Osteocyte (in vitro differentiated cells): ENCODE measurements at regions not wholly inside any gene's neighbourhood (a gene's known extent, or its start where the extent isn't known, plus 50 kb on each side); places are given as distances from the start of the nearest gene placed in this dataset.

Experiments
- DNase-seq: peaks from one replicate; pipeline ENCODE4 v3.0.0; 2021; ENCODE audit warnings: mixed read lengths; ENCODE audit not compliant: unreplicated experiment; ENCODE audit errors: extremely low spot score
- H3K27ac Mint-ChIP-seq: one replicate; pipeline ENCODE4 v1.8.0; 2021; ENCODE audit warnings: mild to moderate bottlenecking, mixed read lengths; ENCODE audit not compliant: unreplicated experiment
- H3K27me3 Mint-ChIP-seq: one replicate; pipeline ENCODE4 v1.8.0; 2021; ENCODE audit warnings: mixed read lengths; ENCODE audit not compliant: unreplicated experiment
- H3K36me3 Mint-ChIP-seq: one replicate; pipeline ENCODE4 v1.8.0; 2021; ENCODE audit warnings: mixed read lengths; ENCODE audit not compliant: unreplicated experiment
- H3K4me1 Mint-ChIP-seq: one replicate; pipeline ENCODE4 v1.8.0; 2021; ENCODE audit warnings: mixed read lengths; ENCODE audit not compliant: unreplicated experiment
- H3K4me3 Mint-ChIP-seq: one replicate; pipeline ENCODE4 v1.8.0; 2021; ENCODE audit warnings: mild to moderate bottlenecking, moderate library complexity, mixed read lengths; ENCODE audit not compliant: unreplicated experiment
- H3K9me3 Mint-ChIP-seq: one replicate; pipeline ENCODE4 v1.8.0; 2021; ENCODE audit warnings: mixed read lengths; ENCODE audit not compliant: unreplicated experiment
- TF ChIP-seq, protein P1 (sequence below): fragments of 200-600 bp; sonication (generic); IDR thresholded peaks from 2 replicates; pipeline ENCODE4 v1.5.0; 2021; ENCODE audit warnings: antibody characterized with exemption, mild to moderate bottlenecking, moderate library complexity

DNA sequence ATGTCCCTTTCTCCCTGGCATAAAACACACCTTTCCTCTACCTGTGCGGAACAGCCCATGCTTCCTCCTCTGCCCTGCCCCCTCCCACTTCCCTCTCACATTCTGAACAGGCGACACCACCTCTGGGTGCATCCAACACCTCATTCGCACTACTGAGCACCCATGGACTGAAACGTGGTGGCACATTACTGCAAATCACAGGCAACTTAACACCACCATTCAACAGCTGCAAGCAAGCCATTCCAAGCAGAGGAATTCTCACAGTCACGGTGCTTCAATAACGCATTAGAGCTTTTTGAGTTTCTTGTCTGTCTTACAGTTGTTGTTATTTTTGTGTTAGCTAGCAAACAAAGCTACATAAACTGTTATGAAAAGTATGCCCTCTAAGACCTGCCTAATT lies 298.2 kb upstream of the TAS2R1 start:
- no peaks in the 10 kb centered on the region for H3K27me3 Mint-ChIP-seq
- peaks cover 21% of the 10 kb centered on the region for H3K4me1 Mint-ChIP-seq
- H3K4me3 Mint-ChIP-seq, result no peak overlapping the region
- no peak for DNase-seq
- H3K9me3 Mint-ChIP-seq, result peaks cover 3% of the 10 kb centered on the region
- TF ChIP-seq, protein P1, sequence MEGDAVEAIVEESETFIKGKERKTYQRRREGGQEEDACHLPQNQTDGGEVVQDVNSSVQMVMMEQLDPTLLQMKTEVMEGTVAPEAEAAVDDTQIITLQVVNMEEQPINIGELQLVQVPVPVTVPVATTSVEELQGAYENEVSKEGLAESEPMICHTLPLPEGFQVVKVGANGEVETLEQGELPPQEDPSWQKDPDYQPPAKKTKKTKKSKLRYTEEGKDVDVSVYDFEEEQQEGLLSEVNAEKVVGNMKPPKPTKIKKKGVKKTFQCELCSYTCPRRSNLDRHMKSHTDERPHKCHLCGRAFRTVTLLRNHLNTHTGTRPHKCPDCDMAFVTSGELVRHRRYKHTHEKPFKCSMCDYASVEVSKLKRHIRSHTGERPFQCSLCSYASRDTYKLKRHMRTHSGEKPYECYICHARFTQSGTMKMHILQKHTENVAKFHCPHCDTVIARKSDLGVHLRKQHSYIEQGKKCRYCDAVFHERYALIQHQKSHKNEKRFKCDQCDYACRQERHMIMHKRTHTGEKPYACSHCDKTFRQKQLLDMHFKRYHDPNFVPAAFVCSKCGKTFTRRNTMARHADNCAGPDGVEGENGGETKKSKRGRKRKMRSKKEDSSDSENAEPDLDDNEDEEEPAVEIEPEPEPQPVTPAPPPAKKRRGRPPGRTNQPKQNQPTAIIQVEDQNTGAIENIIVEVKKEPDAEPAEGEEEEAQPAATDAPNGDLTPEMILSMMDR, result no peak
- H3K27ac Mint-ChIP-seq, result no peak overlapping the region
- peaks cover 3% of the 10 kb centered on the region for H3K36me3 Mint-ChIP-seq

DNA sequence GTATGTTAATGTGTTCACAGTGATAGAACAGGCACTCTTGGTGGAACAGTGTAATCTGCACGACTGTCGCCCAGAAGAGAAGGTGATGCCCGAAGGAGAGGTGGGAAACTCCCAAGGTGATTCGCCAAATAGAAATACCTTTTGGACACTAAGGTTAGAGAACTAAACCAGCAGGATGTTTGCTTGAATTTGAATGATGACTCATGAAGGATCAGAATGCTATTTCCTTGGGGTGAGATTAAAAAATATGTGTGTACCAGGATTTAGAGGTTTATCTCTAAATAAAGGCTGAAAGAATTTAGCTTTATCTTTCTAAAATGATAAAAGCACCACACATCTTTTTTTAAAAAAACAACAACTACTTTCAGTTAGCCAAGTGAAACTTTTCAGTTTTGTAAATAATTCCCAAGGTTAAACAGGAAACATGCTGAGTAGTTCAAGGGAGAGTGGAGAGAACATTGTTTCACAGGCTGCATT lies 297.4 kb upstream of the TAS2R1 start:
- TF ChIP-seq, protein P1, result no peak
- no peak overlapping the region for H3K27ac Mint-ChIP-seq
- DNase-seq, result no peak
- H3K4me3 Mint-ChIP-seq, result no peak overlapping the region
- no peaks in the 10 kb centered on the region for H3K27me3 Mint-ChIP-seq
- peaks cover 21% of the 10 kb centered on the region for H3K4me1 Mint-ChIP-seq
- peaks cover 4% of the 10 kb centered on the region for H3K36me3 Mint-ChIP-seq
- peaks cover 7% of the 10 kb centered on the region for H3K9me3 Mint-ChIP-seq

DNA sequence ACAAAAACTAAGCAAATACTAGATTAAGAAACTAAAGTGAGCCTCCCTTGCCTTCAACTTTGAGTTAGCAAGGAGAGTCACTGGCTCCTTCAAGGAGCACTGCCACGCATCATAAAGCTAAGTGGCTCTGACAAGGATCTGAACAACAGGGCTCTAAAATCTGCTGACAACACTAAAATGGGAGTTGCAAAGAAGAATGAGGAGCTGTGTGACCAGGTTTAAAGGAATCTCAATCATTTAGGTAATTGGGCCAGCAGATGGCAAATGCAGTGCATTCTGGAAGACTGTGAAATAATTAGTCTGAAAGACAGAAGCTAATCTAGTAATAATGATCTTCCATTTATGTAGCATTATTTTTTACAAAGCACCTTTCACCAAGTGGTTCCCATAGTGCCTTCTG lies 297.0 kb upstream of the TAS2R1 start:
- Mint-ChIP-seq H3K4me1 (peaks cover 21% of the 10 kb centered on the region), H3K4me3 (no peak overlapping the region), H3K36me3 (peaks cover 4% of the 10 kb centered on the region), H3K27ac (no peak overlapping the region), H3K27me3 (no peaks in the 10 kb centered on the region), H3K9me3 (peaks cover 7% of the 10 kb centered on the region)
- no peak for DNase-seq
- TF ChIP-seq, protein P1, result no peak

DNA sequence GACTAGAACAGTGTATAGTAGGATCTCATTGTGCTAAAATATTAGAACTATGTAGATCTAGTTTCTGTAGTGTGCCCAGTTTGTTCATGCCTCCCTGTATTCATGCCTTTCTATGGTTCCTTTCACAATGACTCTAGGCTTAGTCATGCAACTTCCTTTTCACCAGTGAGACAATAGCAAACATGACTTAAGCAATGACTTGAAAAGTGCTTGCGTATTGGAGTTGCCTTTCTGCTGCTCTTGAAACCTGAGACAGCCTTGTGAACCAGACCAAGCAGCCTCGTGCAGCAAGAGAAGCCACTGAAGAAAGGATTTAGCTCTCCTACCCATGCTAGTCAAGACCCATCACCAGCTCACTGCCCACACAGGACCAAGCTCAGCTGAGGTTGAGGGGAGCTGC lies 294.5 kb upstream of the TAS2R1 start:
- no peak overlapping the region for H3K27ac Mint-ChIP-seq
- no peak for DNase-seq

DNA sequence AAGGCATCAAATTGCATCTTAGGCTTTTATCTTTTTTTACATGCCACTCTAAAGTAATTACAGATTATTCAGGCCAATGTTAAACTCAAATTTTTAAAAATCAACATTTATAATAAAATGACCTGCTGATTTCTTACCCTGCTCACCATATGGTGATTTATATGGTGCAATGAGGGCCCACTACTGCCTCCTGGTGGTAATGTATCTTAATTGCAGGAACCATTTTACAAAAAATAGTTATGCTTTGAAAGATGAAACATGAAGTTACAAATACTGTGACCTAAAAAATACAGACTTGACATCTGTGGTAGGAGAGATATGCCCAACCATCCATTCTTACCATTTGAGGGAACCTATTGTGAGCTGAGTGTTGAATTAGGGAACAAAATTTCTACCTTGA lies 292.6 kb upstream of the TAS2R1 start:
- peaks cover 35% of the 10 kb centered on the region for H3K4me1 Mint-ChIP-seq
- peaks cover 4% of the 10 kb centered on the region for H3K36me3 Mint-ChIP-seq
- no peak overlapping the region for H3K4me3 Mint-ChIP-seq
- DNase-seq, result no peak
- H3K9me3 Mint-ChIP-seq, result peaks cover 7% of the 10 kb centered on the region
- TF ChIP-seq, protein P1, result peak; percentile 30
- H3K27me3 Mint-ChIP-seq, result no peaks in the 10 kb centered on the region
- no peak overlapping the region for H3K27ac Mint-ChIP-seq

More for the DNA sequence above, 294.5 kb upstream of the TAS2R1 start:
- Mint-ChIP-seq H3K9me3 (peaks cover 7% of the 10 kb centered on the region), H3K4me1 (peaks cover 27% of the 10 kb centered on the region), H3K36me3 (peaks cover 4% of the 10 kb centered on the region), H3K27me3 (no peaks in the 10 kb centered on the region), H3K4me3 (no peak overlapping the region)
- TF ChIP-seq, protein P1, result no peak
